ENCODE measurements at regions not wholly inside any gene's neighbourhood (a gene's known extent, or its start where the extent isn't known, plus 50 kb on each side); places are given as distances from the start of the nearest gene placed in this dataset.

- H3K9me3 ChIP-seq = no peaks in the 10 kb centered on the region
- intact Hi-C loops (cut with DNase I) = no loop called here
- no peak overlapping the region for H3K4me3 ChIP-seq
- H3K27ac ChIP-seq = no peak overlapping the region
- DNase-seq = no peak
- H3K36me3 ChIP-seq = no peaks in the 10 kb centered on the region
- no peaks in the 10 kb centered on the region for H3K27me3 ChIP-seq
- H3K9ac ChIP-seq (ENCODE audit: low read depth in 2 of 2, low read length in 2 of 2) = no peak overlapping the region
- H3K4me1 ChIP-seq = no peaks in the 10 kb centered on the region
- TF ChIP-seq CTCF (IDR thresholded peaks at IDR 0.05) = no peak
Measured at GRCh38 chr4:163892417-163892816, 397.9 kb downstream of the TMA16 start.

- no peaks in the 10 kb centered on the region for H3K36me3 ChIP-seq
- intact Hi-C loops (cut with DNase I) = no loop called here
- TF ChIP-seq CTCF (IDR thresholded peaks at IDR 0.05) = no peak
- no peaks in the 10 kb centered on the region for H3K9me3 ChIP-seq
- H3K27ac ChIP-seq = no peak overlapping the region
- DNase-seq = no peak
- no peaks in the 10 kb centered on the region for H3K27me3 ChIP-seq
- no peaks in the 10 kb centered on the region for H3K4me1 ChIP-seq
- H3K9ac ChIP-seq (ENCODE audit: low read depth in 2 of 2, low read length in 2 of 2) = no peak overlapping the region
- H3K4me3 ChIP-seq = no peak overlapping the region
Measured at GRCh38 chr4:163895378-163896005, 401.0 kb downstream of the TMA16 start.

- Histone ChIP-seq H3K9ac (ENCODE audit: low read depth in 2 of 2, low read length in 2 of 2) (no peak overlapping the region), H3K36me3 (no peaks in the 10 kb centered on the region), H3K9me3 (no peaks in the 10 kb centered on the region), H3K4me3 (no peak overlapping the region), H3K27me3 (no peaks in the 10 kb centered on the region), H3K4me1 (no peaks in the 10 kb centered on the region), H3K27ac (no peak overlapping the region)
- TF ChIP-seq CTCF (IDR thresholded peaks at IDR 0.05) = no peak
- DNase-seq = no peak
- intact Hi-C loops (cut with DNase I) = no loop called here
Measured at GRCh38 chr4:163901319-163901718, 406.8 kb downstream of the TMA16 start.

GRCh38 chr4:163902417-163902816, 407.9 kb downstream of the TMA16 start:
- H3K36me3 ChIP-seq = no peaks in the 10 kb centered on the region
- H3K27ac ChIP-seq = no peak overlapping the region
- H3K27me3 ChIP-seq = no peaks in the 10 kb centered on the region
- intact Hi-C loops (cut with DNase I) = no loop called here
- H3K4me1 ChIP-seq = no peaks in the 10 kb centered on the region
- DNase-seq = no peak
- H3K9ac ChIP-seq (ENCODE audit: low read depth in 2 of 2, low read length in 2 of 2) = no peak overlapping the region
- H3K4me3 ChIP-seq = no peak overlapping the region
- no peaks in the 10 kb centered on the region for H3K9me3 ChIP-seq
- TF ChIP-seq CTCF (IDR thresholded peaks at IDR 0.05) = no peak

- intact Hi-C loops (cut with DNase I) = no loop called here
- no peaks in the 10 kb centered on the region for H3K4me1 ChIP-seq
- no peaks in the 10 kb centered on the region for H3K36me3 ChIP-seq
- H3K9ac ChIP-seq (ENCODE audit: low read depth in 2 of 2, low read length in 2 of 2) = no peak overlapping the region
- H3K27ac ChIP-seq = no peak overlapping the region
- TF ChIP-seq CTCF (IDR thresholded peaks at IDR 0.05) = no peak
- no peak overlapping the region for H3K4me3 ChIP-seq
- no peaks in the 10 kb centered on the region for H3K27me3 ChIP-seq
- DNase-seq = no peak
- H3K9me3 ChIP-seq = no peaks in the 10 kb centered on the region
Measured at GRCh38 chr4:163911891-163912290, 417.4 kb downstream of the TMA16 start.
